Mammary epithelial cell (primary cell): ENCODE measurements at regions not wholly inside any gene's neighbourhood (a gene's known extent, or its start where the extent isn't known, plus 50 kb on each side); places are given as distances from the start of the nearest gene placed in this dataset.

Source experiments
- EZH2 ChIP-seq: IDR thresholded peaks from 2 replicates; pipeline ENCODE4 v1.6.1; 2012; ENCODE audit warnings: low read length, inconsistent platforms, borderline replicate concordance
- TF ChIP-seq, protein P1 (sequence below), 2 donors: IDR thresholded peaks in 1 of 2; conservative IDR thresholded peaks in 1 of 2; 2 replicates each; pipeline ENCODE4 v1.5.1; 2011 to 2012; ENCODE audit warnings: inconsistent platforms in 2 of 2, low read length in 2 of 2, mild to moderate bottlenecking in 2 of 2, control low read depth in 1 of 2, low read depth in 1 of 2; ENCODE audit not compliant: insufficient read depth in 1 of 2; ENCODE audit errors: extremely low read depth in 1 of 2

DNA sequence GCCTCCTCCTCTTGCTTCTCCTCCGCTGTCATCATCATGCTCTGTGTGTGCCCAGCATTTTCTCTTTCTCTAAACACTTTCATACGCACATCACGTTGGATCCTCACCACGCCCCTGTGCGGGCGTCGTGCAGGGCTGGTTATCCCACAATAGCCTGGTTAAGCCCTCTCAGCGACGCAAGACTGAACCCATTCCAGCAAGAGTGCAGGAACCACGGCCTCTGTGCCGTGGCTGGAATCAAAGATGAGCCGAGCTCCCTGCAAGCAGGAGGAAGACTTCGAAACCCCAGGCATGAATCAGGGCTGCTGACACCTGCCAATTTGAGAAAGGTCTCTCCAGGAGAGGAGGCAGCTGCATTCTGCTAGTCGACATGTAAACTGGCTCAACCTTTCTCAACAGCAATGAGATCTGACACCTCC is 74.8 kb upstream of the FOXK1 start:
- TF ChIP-seq, protein P1, sequence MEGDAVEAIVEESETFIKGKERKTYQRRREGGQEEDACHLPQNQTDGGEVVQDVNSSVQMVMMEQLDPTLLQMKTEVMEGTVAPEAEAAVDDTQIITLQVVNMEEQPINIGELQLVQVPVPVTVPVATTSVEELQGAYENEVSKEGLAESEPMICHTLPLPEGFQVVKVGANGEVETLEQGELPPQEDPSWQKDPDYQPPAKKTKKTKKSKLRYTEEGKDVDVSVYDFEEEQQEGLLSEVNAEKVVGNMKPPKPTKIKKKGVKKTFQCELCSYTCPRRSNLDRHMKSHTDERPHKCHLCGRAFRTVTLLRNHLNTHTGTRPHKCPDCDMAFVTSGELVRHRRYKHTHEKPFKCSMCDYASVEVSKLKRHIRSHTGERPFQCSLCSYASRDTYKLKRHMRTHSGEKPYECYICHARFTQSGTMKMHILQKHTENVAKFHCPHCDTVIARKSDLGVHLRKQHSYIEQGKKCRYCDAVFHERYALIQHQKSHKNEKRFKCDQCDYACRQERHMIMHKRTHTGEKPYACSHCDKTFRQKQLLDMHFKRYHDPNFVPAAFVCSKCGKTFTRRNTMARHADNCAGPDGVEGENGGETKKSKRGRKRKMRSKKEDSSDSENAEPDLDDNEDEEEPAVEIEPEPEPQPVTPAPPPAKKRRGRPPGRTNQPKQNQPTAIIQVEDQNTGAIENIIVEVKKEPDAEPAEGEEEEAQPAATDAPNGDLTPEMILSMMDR (conservative IDR thresholded peaks at IDR 0.05 in 1 of 2, IDR thresholded peaks at IDR 0.05 in 1 of 2; ENCODE audit: extremely low read depth in 1 of 2, insufficient read depth in 1 of 2, low read depth in 1 of 2, low read length in 2 of 2), result no peak
- no peak for TF ChIP-seq EZH2
